ENCODE measurements at regions not wholly inside any gene's neighbourhood (a gene's known extent, or its start where the extent isn't known, plus 50 kb on each side); places are given as distances from the start of the nearest gene placed in this dataset.

GRCh38 chr1:39127513-39127912 lies 77.0 kb upstream of the MACF1 start:
- Histone ChIP-seq H3K4me1 (peaks cover 10 to 63% (median 25%) of the 10 kb centered on the region in 3 donors), H3K4me3 (no peak overlapping the region), H3K9me3 (no peaks in the 10 kb centered on the region), H3K36me3 (peaks cover 0 to under 1% of the 10 kb centered on the region in 2 donors), H3K27me3 (no peaks in the 10 kb centered on the region), H3K27ac (peak overlapping the region; percentile 26 to 72 (median 57))
- no peak for TF ChIP-seq POLR2A (IDR thresholded peaks at IDR 0.05)
- TF ChIP-seq POLR2AphosphoS5 (IDR thresholded peaks at IDR 0.05), result peak; percentile 65
- ATAC-seq, result peak; percentile 80

- Histone ChIP-seq H3K27ac (peak overlapping the region; percentile 26 to 72 (median 57)), H3K4me1 (peaks cover 10 to 69% (median 31%) of the 10 kb centered on the region in 3 donors), H3K9me3 (no peaks in the 10 kb centered on the region), H3K36me3 (no peaks in the 10 kb centered on the region), H3K4me3 (no peak overlapping the region), H3K27me3 (no peaks in the 10 kb centered on the region)
- ATAC-seq, result no peak
- 62 to 100% methylated on average over 1 to 2 of the region's 4 CpGs for whole genome bisulfite sequencing, 2 donors (ENCODE audit: low coverage in 1 of 2)
- no peak for TF ChIP-seq POLR2A (IDR thresholded peaks at IDR 0.05)
- TF ChIP-seq CTCF (IDR thresholded peaks at IDR 0.05), result no peak
- TF ChIP-seq POLR2AphosphoS5 (IDR thresholded peaks at IDR 0.05), result no peak
- no peak for TF ChIP-seq EP300 (IDR thresholded peaks at IDR 0.05)
Measured at GRCh38 chr1:39128126-39128525, 76.4 kb upstream of the MACF1 start.

- H3K4me1 ChIP-seq, result peaks cover 10 to 75% (median 33%) of the 10 kb centered on the region in 3 donors
- TF ChIP-seq POLR2AphosphoS5 (IDR thresholded peaks at IDR 0.05) (no peak), POLR2A (IDR thresholded peaks at IDR 0.05) (no peak)
- ATAC-seq, result no peak
Measured at GRCh38 chr1:39128959-39129358, 75.5 kb upstream of the MACF1 start.

GRCh38 chr1:39129514-39129913 lies 75.0 kb upstream of the MACF1 start:
- Histone ChIP-seq H3K4me3 (no peak overlapping the region), H3K9me3 (no peaks in the 10 kb centered on the region), H3K36me3 (no peaks in the 10 kb centered on the region), H3K27me3 (no peaks in the 10 kb centered on the region), H3K27ac (peak overlapping the region in 3 of 4 donors; percentile 57 to 72 (median 66)), H3K4me1 (peaks cover 10 to 75% (median 33%) of the 10 kb centered on the region in 3 donors)
- ATAC-seq, result no peak
- no peak for TF ChIP-seq EP300 (IDR thresholded peaks at IDR 0.05)
- TF ChIP-seq POLR2AphosphoS5 (IDR thresholded peaks at IDR 0.05), result no peak
- TF ChIP-seq CTCF (IDR thresholded peaks at IDR 0.05), result peak in 2 of 4 experiments; percentile 47 to 53
- TF ChIP-seq POLR2A (IDR thresholded peaks at IDR 0.05), result no peak

More at GRCh38 chr1:39128959-39129358, 75.5 kb upstream of the MACF1 start:
- peak overlapping the region in 3 of 4 donors; percentile 57 to 72 (median 66) for H3K27ac ChIP-seq
- H3K4me3 ChIP-seq, result no peak overlapping the region
- no peaks in the 10 kb centered on the region for H3K27me3 ChIP-seq
- WGBS, 2 donors (ENCODE audit: low coverage in 1 of 2), result 71 to 86% methylated on average over 2 of the region's 2 CpGs
- no peaks in the 10 kb centered on the region for H3K36me3 ChIP-seq
- H3K9me3 ChIP-seq, result no peaks in the 10 kb centered on the region

GRCh38 chr1:39130325-39130724 lies 74.2 kb upstream of the MACF1 start:
- H3K9me3 ChIP-seq, result no peaks in the 10 kb centered on the region
- no peaks in the 10 kb centered on the region for H3K36me3 ChIP-seq
- TF ChIP-seq POLR2A (IDR thresholded peaks at IDR 0.05) (no peak), EP300 (IDR thresholded peaks at IDR 0.05) (no peak), CTCF (IDR thresholded peaks at IDR 0.05) (no peak), POLR2AphosphoS5 (IDR thresholded peaks at IDR 0.05) (no peak)
- H3K4me3 ChIP-seq, result no peak overlapping the region
- peak overlapping the region in 3 of 4 donors; percentile 57 to 72 (median 66) for H3K27ac ChIP-seq
- no peaks in the 10 kb centered on the region for H3K27me3 ChIP-seq
- peaks cover 10 to 75% (median 33%) of the 10 kb centered on the region in 3 donors for H3K4me1 ChIP-seq
- no peak for ATAC-seq
- WGBS, 2 donors (ENCODE audit: low coverage in 1 of 2), result 17 to 38% methylated on average over 1 of the region's 1 CpG

- 74 to 92% methylated on average over 2 of the region's 2 CpGs for WGBS, 2 donors (ENCODE audit: low coverage in 1 of 2)
- Histone ChIP-seq H3K36me3 (no peaks in the 10 kb centered on the region), H3K9me3 (no peaks in the 10 kb centered on the region), H3K27ac (peak overlapping the region in 3 of 4 donors; percentile 61 to 72 (median 66)), H3K4me3 (no peak overlapping the region), H3K27me3 (no peaks in the 10 kb centered on the region), H3K4me1 (peaks cover 10 to 80% (median 30%) of the 10 kb centered on the region in 3 donors)
- ATAC-seq, result no peak
- TF ChIP-seq CTCF (IDR thresholded peaks at IDR 0.05), result no peak
- no peak for TF ChIP-seq POLR2AphosphoS5 (IDR thresholded peaks at IDR 0.05)
- no peak for TF ChIP-seq POLR2A (IDR thresholded peaks at IDR 0.05)
- no peak for TF ChIP-seq EP300 (IDR thresholded peaks at IDR 0.05)
Measured at GRCh38 chr1:39131940-39132339, 72.6 kb upstream of the MACF1 start.
